ENCODE measurements at regions not wholly inside any gene's neighbourhood (a gene's known extent, or its start where the extent isn't known, plus 50 kb on each side); places are given as distances from the start of the nearest gene placed in this dataset.

- H3K27me3 ChIP-seq, result no peaks in the 10 kb centered on the region
- no peaks in the 10 kb centered on the region for H3K36me3 ChIP-seq
- H3K4me3 ChIP-seq (replicated peaks in 1 of 3), result no peak overlapping the region
- no peak overlapping the region for H3K27ac ChIP-seq
- no peak for DNase-seq
- H3K4me1 ChIP-seq, result no peaks in the 10 kb centered on the region
- no peak for TF ChIP-seq CTCF (IDR thresholded peaks at IDR 0.05)
- no peak for TF ChIP-seq POLR2A (IDR thresholded peaks at IDR 0.05)
- H3K9me3 ChIP-seq, result no peaks in the 10 kb centered on the region
- intact Hi-C loops (cut with DNase I), result no loop called here
- WGBS, 2 donors, result 87 to 90% methylated on average over 3 of the region's 3 CpGs
Observed at GRCh38 chr3:168223085-168223484, 127.4 kb upstream of the GOLIM4 start.

GRCh38 chr3:168220556-168220955, 124.8 kb upstream of the GOLIM4 start:
- no peaks in the 10 kb centered on the region for H3K36me3 ChIP-seq
- no peaks in the 10 kb centered on the region for H3K4me1 ChIP-seq
- H3K9me3 ChIP-seq, result no peaks in the 10 kb centered on the region
- H3K27ac ChIP-seq, result no peak overlapping the region
- no peak overlapping the region for H3K4me3 ChIP-seq (replicated peaks in 1 of 3)
- no peaks in the 10 kb centered on the region for H3K27me3 ChIP-seq
- intact Hi-C loops (cut with DNase I), result no loop called here
- no peak for DNase-seq
- WGBS, 2 donors, result 40 to 75% methylated on average over 2 of the region's 2 CpGs
- no peak for TF ChIP-seq POLR2A (IDR thresholded peaks at IDR 0.05)
- TF ChIP-seq CTCF (IDR thresholded peaks at IDR 0.05), result no peak

- H3K27ac ChIP-seq, result no peak overlapping the region
- WGBS, 2 donors, result 97% methylated on average over 2 of the region's 2 CpGs
- no peaks in the 10 kb centered on the region for H3K36me3 ChIP-seq
- H3K4me1 ChIP-seq, result no peaks in the 10 kb centered on the region
- no peaks in the 10 kb centered on the region for H3K9me3 ChIP-seq
- intact Hi-C loops (cut with DNase I), result no loop called here
- H3K27me3 ChIP-seq, result no peaks in the 10 kb centered on the region
- TF ChIP-seq CTCF (IDR thresholded peaks at IDR 0.05) (no peak), POLR2A (IDR thresholded peaks at IDR 0.05) (no peak)
- no peak for DNase-seq
- H3K4me3 ChIP-seq (replicated peaks in 1 of 3), result no peak overlapping the region
Observed at GRCh38 chr3:168219530-168219929, 123.8 kb upstream of the GOLIM4 start.

- no peaks in the 10 kb centered on the region for H3K27me3 ChIP-seq
- H3K4me3 ChIP-seq (replicated peaks in 1 of 3), result no peak overlapping the region
- no peak for DNase-seq
- H3K9me3 ChIP-seq, result no peaks in the 10 kb centered on the region
- H3K27ac ChIP-seq, result no peak overlapping the region
- no peak for TF ChIP-seq CTCF (IDR thresholded peaks at IDR 0.05)
- intact Hi-C loops (cut with DNase I), result no loop called here
- no peaks in the 10 kb centered on the region for H3K4me1 ChIP-seq
- H3K36me3 ChIP-seq, result no peaks in the 10 kb centered on the region
- WGBS, 2 donors, result 39 to 51% methylated on average over 2 of the region's 2 CpGs
Observed at GRCh38 chr3:168218600-168218999, 122.9 kb upstream of the GOLIM4 start.

- no peak for TF ChIP-seq POLR2A (IDR thresholded peaks at IDR 0.05)
- no peak for TF ChIP-seq CTCF (IDR thresholded peaks at IDR 0.05)
- no peaks in the 10 kb centered on the region for H3K9me3 ChIP-seq
- 89 to 94% methylated on average over 3 of the region's 3 CpGs for WGBS, 2 donors
Observed at GRCh38 chr3:168216851-168217250, 121.1 kb upstream of the GOLIM4 start.

More at GRCh38 chr3:168216851-168217250, 121.1 kb upstream of the GOLIM4 start:
- Histone ChIP-seq H3K27me3 (no peaks in the 10 kb centered on the region), H3K36me3 (no peaks in the 10 kb centered on the region), H3K4me1 (no peaks in the 10 kb centered on the region), H3K27ac (no peak overlapping the region), H3K4me3 (replicated peaks in 1 of 3) (no peak overlapping the region)
- DNase-seq, result no peak
- intact Hi-C loops (cut with DNase I), result no loop called here

Data from thyroid gland (tissue), 4 donors.